ENCODE measurements at regions not wholly inside any gene's neighbourhood (a gene's known extent, or its start where the extent isn't known, plus 50 kb on each side); places are given as distances from the start of the nearest gene placed in this dataset.

DNA sequence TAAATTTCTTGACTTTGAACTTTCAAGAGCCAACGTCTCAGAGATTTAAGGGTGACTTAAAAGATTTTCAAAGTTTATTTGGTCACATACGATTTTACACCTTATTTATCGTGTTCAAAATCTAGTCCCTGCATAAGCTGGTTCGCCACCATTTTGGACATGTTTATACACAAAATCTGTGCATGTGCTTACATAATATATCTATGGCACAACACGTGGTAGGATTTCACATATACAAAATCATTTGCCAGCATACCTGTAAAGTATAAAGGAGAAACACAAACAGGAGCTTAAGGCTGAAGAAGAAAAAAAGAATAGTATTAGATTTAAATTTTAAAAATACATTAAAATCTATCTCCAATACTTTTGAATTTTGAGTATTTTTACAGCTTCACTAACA lies 190.0 kb upstream of the KYNU start:
- TF ChIP-seq TAF1 (IDR thresholded peaks at IDR 0.05; ENCODE audit: borderline replicate concordance, insufficient read depth, low read length): no peak
- TF ChIP-seq, protein P1, sequence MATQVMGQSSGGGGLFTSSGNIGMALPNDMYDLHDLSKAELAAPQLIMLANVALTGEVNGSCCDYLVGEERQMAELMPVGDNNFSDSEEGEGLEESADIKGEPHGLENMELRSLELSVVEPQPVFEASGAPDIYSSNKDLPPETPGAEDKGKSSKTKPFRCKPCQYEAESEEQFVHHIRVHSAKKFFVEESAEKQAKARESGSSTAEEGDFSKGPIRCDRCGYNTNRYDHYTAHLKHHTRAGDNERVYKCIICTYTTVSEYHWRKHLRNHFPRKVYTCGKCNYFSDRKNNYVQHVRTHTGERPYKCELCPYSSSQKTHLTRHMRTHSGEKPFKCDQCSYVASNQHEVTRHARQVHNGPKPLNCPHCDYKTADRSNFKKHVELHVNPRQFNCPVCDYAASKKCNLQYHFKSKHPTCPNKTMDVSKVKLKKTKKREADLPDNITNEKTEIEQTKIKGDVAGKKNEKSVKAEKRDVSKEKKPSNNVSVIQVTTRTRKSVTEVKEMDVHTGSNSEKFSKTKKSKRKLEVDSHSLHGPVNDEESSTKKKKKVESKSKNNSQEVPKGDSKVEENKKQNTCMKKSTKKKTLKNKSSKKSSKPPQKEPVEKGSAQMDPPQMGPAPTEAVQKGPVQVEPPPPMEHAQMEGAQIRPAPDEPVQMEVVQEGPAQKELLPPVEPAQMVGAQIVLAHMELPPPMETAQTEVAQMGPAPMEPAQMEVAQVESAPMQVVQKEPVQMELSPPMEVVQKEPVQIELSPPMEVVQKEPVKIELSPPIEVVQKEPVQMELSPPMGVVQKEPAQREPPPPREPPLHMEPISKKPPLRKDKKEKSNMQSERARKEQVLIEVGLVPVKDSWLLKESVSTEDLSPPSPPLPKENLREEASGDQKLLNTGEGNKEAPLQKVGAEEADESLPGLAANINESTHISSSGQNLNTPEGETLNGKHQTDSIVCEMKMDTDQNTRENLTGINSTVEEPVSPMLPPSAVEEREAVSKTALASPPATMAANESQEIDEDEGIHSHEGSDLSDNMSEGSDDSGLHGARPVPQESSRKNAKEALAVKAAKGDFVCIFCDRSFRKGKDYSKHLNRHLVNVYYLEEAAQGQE (IDR thresholded peaks at IDR 0.05; ENCODE audit: insufficient read depth in 1 of 2, low read depth in 2 of 2, low read length in 2 of 2): no peak
- no peak for TF ChIP-seq SIN3A (IDR thresholded peaks at IDR 0.05; ENCODE audit: borderline replicate concordance, insufficient read depth, low read length)
- no peak for TF ChIP-seq POLR2AphosphoS5 (IDR thresholded peaks at IDR 0.05; ENCODE audit: low read depth, low read length)
- TF ChIP-seq FOXP2 (optimal IDR thresholded peaks at IDR 0.05; ENCODE audit: borderline replicate concordance, extremely low read depth, extremely low read length, insufficient read depth): no peak
